NCI-H2227 (cell line): ENCODE measurements at regions not wholly inside any gene's neighbourhood (a gene's known extent, or its start where the extent isn't known, plus 50 kb on each side); places are given as distances from the start of the nearest gene placed in this dataset.
A peak's percentile ranks its signal among the peaks of the same experiment; 100 is the strongest.

Experiments used
- DNase-seq: peaks from one replicate; lab custom pipeline; 2025; ENCODE audit not compliant: unreplicated experiment; lab: John Stamatoyannopoulos, UW

- DNase-seq: no peak
Measured at GRCh38 chr2:6236317-6236716, 544.1 kb downstream of the SOX11 start.

- DNase-seq: no peak
Measured at GRCh38 chr2:6237039-6237660, 545.0 kb downstream of the SOX11 start.

GRCh38 chr2:6249557-6249956 is 557.4 kb downstream of the SOX11 start:
- peak; percentile 56 for DNase-seq

- no peak for DNase-seq
Measured at GRCh38 chr2:6254441-6254840, 562.3 kb downstream of the SOX11 start.

DNA sequence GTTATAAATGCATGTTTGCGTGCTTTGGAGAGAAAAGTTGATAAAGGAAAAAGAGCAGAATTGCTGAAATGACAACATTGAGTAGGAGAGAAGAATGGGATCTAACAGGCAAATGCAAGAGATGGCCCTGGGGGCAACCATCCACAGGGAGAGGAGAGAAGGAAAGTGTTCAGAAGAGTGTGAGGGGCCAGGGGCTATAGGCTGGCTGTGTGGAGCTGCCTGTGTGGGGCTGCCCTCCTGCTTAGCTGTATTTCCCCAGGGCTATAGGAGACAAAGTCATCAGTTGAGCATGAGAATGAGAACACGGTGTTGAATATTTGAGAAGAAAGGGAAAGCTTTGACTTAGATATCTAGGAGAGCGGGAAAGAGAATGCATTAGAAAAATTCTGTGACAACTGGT is 572.0 kb downstream of the SOX11 start:
- no peak for DNase-seq

- DNase-seq: no peak
Measured at GRCh38 chr2:6281524-6281923, 584.2 kb downstream of the CMPK2 start.

GRCh38 chr2:6283259-6283658 is 582.4 kb downstream of the CMPK2 start:
- DNase-seq: no peak

DNA sequence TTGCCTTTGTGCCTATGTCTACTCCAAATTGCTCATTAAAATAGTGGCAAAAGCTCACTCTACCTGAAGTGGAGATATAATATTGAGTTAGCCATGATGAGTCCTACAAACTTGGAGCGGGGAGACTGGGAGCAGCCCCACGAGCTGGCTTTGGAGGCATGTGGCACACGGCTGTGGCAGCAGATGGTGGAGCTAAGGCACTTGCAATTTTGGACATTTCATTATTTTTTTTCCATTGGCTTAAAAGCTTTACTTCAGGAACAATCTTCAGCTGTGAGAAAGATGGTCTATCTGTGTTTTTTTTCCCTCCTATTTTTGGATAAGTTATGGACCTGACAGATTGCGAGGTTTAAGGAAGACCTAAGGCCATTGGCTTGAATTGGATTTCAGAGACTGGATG is 578.3 kb downstream of the CMPK2 start:
- DNase-seq: no peak

DNA sequence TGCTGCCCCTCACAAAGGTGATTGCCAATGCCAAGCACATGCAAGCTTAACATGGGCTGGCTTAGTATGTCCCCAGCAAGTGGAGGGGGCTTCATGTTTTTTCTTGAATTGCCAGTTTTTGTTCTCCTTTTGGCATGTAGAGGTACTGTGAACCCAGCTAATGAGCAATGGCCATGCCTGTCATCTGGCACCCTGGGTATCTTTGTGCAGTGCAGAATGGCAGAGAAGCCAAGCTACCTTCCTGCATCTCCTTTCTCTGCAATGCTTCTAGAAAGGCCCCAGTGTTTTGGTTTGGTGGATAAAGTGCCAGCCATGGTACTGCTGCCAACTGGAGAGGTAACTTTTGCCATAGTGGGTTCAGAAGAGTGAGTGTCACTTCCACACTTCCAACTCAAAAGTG is 576.9 kb downstream of the CMPK2 start:
- DNase-seq: no peak

DNA sequence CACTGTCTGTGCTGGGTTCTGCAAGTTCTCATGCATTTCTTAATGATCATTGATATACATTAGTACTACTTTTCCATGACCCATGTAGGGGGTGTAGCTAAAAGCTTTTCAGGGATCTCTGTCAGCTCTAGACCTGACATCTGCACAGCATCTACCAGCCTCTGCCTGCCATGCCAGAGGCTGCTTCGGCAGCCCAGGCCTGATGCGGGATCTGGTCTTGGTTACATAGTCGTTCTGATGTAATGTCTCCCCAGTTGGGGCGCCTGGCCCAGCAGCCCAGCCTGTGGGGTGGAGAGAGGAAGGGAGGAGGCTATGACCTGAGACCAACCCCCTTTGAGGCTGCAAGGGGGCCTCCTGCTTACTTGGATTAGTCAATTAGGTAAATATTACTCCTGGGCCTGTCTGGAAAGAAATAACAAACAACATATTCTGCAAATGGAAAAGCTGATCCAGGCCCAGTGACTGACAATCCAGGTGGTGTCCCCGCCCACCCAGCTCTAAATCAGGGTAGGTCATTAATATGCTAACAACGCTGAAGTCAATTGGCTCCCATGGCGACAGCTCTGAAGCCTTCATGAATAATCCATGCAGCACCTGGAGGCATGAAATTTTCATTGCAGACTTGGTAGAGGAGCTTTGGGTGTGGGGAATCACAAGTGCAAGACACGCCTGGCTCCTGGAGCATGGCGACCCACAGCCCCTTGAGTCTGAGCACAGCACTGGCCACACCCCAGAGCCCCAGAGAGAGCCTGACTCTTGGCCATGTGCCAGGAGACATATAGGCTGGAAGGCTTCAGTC is 575.3 kb downstream of the CMPK2 start:
- DNase-seq: peak; percentile 42

DNA sequence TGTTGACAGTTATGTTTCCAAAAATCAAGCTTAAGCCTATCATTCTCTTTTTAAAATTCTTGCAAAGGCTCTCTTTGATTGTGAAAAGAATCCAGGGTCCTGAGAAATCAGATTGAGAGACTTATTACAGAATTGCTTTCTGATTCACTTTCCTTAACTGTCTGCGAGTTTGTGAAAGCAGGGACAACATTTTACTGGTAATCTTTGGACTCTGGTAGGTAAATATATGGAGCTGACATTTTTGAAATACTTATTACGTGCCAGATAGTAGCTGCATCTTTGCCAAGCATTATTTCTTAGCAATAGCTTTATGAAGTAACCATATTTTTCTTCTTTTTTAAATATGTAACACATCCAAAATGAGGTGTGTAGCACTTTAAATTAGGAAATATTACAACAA is 570.9 kb downstream of the CMPK2 start:
- DNase-seq: no peak

- no peak for DNase-seq
Measured at GRCh38 chr2:6297238-6297637, 568.5 kb downstream of the CMPK2 start.

- DNase-seq: no peak
Measured at GRCh38 chr2:6301426-6301825, 564.3 kb downstream of the CMPK2 start.

DNA sequence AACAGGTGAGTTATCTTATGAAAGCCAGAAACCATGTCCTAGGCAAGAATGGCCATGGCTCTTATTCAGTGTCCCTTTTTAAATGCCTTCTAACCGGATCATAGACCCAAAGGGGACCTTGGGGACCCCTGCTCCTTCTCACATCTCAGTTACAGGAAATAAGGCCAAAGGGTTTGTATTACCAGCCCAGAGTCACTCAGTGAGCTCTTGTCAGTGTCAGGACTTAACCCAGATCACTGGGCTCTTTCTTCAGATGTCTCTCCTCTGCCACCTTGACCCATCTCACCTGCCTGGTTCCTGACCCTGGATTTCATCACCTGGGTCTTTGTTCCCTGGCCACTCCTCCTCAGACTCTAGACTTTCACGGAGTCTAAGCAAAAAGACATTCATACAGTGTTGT is 556.7 kb downstream of the CMPK2 start:
- DNase-seq: no peak

DNA sequence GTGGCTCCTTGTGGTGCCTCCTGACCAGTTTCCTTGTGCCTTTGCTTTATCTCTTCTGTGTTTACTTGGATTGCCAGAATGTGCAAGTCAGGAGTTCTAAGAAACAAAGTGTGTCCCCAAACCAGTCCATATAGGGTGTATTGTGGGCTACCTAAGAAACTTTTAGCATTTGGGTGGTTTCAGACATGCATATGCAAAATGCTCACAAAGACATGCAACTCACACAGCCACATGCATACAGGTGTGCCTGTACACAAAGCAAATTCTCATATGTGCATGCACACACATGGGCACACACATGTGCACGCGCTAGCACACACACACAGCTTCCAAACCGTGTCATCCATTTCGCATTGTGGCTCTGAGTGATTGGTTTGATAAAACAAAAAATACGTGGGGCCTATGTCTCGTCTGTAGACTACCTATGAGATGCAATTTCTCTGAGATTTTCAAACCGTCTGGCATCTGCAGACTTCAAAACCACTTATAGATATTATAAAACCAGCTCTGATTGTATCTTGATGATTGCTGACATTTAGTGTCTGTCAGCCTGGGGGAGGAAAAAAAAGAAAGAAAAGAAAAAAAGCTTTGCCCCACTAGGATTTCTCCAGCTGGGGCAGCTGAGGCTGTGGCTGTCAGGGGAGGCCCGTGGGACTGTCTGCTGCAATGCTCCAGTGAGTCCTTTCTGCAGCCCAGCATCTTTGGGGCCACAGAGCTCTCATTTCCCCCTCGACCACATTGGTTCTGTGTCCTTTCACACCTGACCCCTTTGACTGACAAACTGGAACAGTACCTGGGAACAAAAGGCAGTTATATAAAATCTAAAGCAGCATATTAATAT is 556.1 kb downstream of the CMPK2 start:
- no peak for DNase-seq

DNA sequence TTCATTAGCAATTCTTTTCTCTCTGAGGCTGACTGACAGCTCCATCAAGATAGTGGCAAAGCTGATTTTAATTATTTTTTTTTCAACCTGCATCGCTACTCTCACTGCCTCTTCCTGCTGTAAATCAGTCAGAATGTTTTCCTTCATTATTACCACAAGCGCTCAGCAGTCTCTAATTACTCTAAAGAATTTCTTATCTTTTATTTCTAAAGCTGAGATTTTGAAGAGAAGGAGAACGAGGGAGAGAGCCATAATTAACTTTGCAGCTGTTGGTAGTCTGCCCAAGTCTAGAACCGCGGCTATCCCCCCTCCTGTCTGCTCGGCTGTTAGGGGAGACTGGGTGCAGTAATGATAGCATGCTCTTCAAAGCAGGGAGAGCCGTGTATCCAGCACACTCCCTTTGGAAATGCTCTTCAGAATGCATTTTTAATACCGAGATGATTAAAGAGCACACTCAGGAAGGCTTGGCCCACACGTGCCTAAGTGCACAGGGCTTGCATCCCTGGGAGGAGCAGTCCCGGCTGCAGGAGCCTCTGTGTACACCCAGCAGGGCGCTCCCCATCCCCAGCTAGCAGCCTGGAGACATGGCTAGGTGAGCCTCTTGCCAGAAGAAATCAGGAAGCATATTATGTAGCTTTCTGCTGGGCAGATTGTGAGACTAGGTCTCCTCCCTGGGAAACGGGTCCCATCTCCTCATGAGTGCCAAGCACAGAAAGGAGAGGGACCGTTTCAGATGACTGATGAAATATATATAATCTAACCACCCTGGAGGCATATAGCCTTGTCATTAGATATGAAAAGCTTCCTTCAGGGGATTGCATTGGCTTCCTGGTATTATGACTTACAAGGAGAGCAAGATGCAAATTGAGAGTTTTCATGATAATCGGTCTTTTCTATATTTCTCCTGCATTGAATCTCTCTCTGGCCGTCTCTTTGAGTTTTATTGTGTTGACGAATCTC is 555.2 kb downstream of the CMPK2 start:
- peak; percentile 64 for DNase-seq

DNA sequence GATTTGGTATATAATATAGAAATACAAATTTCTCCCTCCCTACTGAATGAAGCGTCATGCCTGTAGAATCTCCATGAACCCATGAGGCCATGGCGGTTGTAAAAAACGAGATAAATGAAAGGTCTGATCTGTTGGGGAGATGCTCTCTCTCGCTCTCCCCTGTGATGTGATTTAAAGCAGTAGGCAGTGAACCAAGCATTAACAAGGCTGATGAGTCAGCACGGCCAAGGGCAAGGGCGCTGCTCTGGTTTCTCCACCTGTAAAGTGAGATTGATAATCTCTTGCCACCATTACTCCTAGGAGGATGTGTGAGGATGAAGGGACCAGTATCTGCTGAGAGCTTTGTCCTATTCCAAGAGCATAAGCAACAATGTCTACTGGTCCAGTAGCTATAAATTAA is 553.3 kb downstream of the CMPK2 start:
- no peak for DNase-seq

GRCh38 chr2:6314218-6314960 is 551.3 kb downstream of the CMPK2 start:
- DNase-seq: no peak

DNA sequence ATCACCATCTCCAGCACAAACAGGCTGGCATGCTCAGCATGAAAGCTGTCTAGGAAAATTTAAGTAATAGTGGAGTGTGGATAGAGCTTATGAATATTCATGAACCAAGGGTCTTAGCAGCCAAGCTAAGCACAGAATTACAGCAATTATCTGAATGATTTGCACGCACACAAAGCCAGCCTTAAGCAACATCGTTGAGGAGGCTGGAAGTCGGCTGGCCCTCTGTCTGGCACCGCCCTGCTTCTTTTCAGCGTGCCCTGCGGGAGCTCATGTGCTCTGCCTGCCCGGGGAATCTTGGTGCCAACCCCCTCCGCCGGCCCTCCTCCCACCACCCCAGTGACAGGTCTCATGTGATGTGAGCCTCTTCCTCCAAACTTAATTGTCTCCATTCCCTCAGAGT is 540.1 kb downstream of the CMPK2 start:
- peak; percentile 80 for DNase-seq

- no peak for DNase-seq
Measured at GRCh38 chr2:6326958-6327357, 538.7 kb downstream of the CMPK2 start.
